Kidney (tissue), 13 donors: ENCODE measurements at regions not wholly inside any gene's neighbourhood (a gene's known extent, or its start where the extent isn't known, plus 50 kb on each side); places are given as distances from the start of the nearest gene placed in this dataset.

Source experiments
- DNase-seq, 5 donors: peaks; one replicate each; pipeline ENCODE4 v3.0.0-alpha.2; 2013 to 2020
- FAIRE-seq: peaks from 2 replicates; lab custom pipeline; 2012; peaks lifted over from hg19 to GRCh38; lab: Jason Lieb, UNC
- H3K27ac ChIP-seq, 2 donors: one replicate each; pipeline ENCODE4 v1.7.0; 2013; ENCODE audit warnings: low read depth in 2 of 2, low read length in 2 of 2, inconsistent platforms in 1 of 2
- H3K27me3 ChIP-seq: one replicate; pipeline ENCODE4 v1.7.1; 2013; ENCODE audit warnings: low read length, inconsistent platforms; ENCODE audit not compliant: control insufficient read depth, insufficient read depth
- H3K36me3 ChIP-seq, 3 donors: one replicate each; pipeline versions ENCODE4 v1.7.0 to v1.7.1; 2013; ENCODE audit warnings: low read length in 3 of 3, control low read depth in 1 of 3, inconsistent platforms in 1 of 3; ENCODE audit not compliant: insufficient read depth in 3 of 3, control insufficient read depth in 2 of 3
- H3K4me1 ChIP-seq, 3 donors: one replicate each; pipeline versions ENCODE4 v1.7.0 to v1.7.1; 2013; ENCODE audit warnings: low read length in 3 of 3, inconsistent platforms in 1 of 3, low read depth in 1 of 3; ENCODE audit not compliant: control insufficient read depth in 2 of 3, insufficient read depth in 2 of 3
- H3K4me3 ChIP-seq, 3 donors: one replicate each; pipeline versions ENCODE4 v1.7.0 to v1.8.1; 2013; ENCODE audit warnings: low read length in 3 of 3, control low read depth in 1 of 3, inconsistent platforms in 1 of 3
- H3K9ac ChIP-seq, 3 donors: one replicate each; pipeline versions ENCODE4 v1.7.0 to v1.7.1; 2013; ENCODE audit warnings: low read length in 3 of 3, control low read depth in 1 of 3, inconsistent platforms in 1 of 3
- H3K9me3 ChIP-seq, 3 donors: one replicate each; pipeline versions ENCODE4 v1.7.0 to v1.7.1; 2013; ENCODE audit warnings: low read length in 3 of 3, control low read depth in 1 of 3, inconsistent platforms in 1 of 3; ENCODE audit not compliant: control insufficient read depth in 2 of 3, insufficient read depth in 1 of 3
- CTCF ChIP-seq: IDR thresholded peaks from 3 replicates; pipeline ENCODE4 v1.5.1; 2012; ENCODE audit warnings: mild to moderate bottlenecking, moderate library complexity, borderline replicate concordance; ENCODE audit not compliant: insufficient read depth; ENCODE audit errors: extremely low read depth
- intact Hi-C: fragments of 100-400 bp; cut with DNase I; formaldehyde crosslinking; loops from one replicate; pipeline ENCODE4 v1.11.1; 2022
- donor health status: control.
- donor health status: control.
- donor health status: control.
- donor health status: control.
- donor health status: control.
- donor health status: DM: yes; HTN: yes; CAD: no.
- donor health status: Normal renal cell carcinoma (clear cell type).

GRCh38 chr13:99040536-99041131 is 62.8 kb upstream of the DOCK9 start:
- Histone ChIP-seq H3K27me3 (no peaks in the 10 kb centered on the region), H3K4me3 (no peak overlapping the region), H3K9ac (no peak overlapping the region), H3K4me1 (no peaks in the 10 kb centered on the region), H3K36me3 (no peaks in the 10 kb centered on the region), H3K27ac (no peak overlapping the region), H3K9me3 (no peaks in the 10 kb centered on the region)
- intact Hi-C loops = no loop called here
- no peak for TF ChIP-seq CTCF
- no peak for DNase-seq
- no peak for FAIRE-seq

GRCh38 chr13:99041337-99041736 is 63.5 kb upstream of the DOCK9 start:
- no peak overlapping the region for H3K9ac ChIP-seq
- H3K9me3 ChIP-seq = no peaks in the 10 kb centered on the region
- no peak for TF ChIP-seq CTCF
- FAIRE-seq = no peak
- H3K4me3 ChIP-seq = no peak overlapping the region
- H3K27ac ChIP-seq = no peak overlapping the region
- intact Hi-C loops = no loop called here
- H3K4me1 ChIP-seq = no peaks in the 10 kb centered on the region
- no peak for DNase-seq
- H3K27me3 ChIP-seq = no peaks in the 10 kb centered on the region
- H3K36me3 ChIP-seq = no peaks in the 10 kb centered on the region

- Histone ChIP-seq H3K27ac (no peak overlapping the region), H3K4me1 (no peaks in the 10 kb centered on the region), H3K4me3 (no peak overlapping the region), H3K36me3 (no peaks in the 10 kb centered on the region), H3K9me3 (no peaks in the 10 kb centered on the region), H3K9ac (no peak overlapping the region), H3K27me3 (no peaks in the 10 kb centered on the region)
- FAIRE-seq = no peak
- intact Hi-C loops = no loop called here
- TF ChIP-seq CTCF = no peak
- DNase-seq = no peak
Observed at GRCh38 chr13:99041788-99042187, 63.9 kb upstream of the DOCK9 start.
